MM.1S (cell line): ENCODE measurements at regions not wholly inside any gene's neighbourhood (a gene's known extent, or its start where the extent isn't known, plus 50 kb on each side); places are given as distances from the start of the nearest gene placed in this dataset.

Source experiments
- EZH2 ChIP-seq: fragments of 300-600 bp; sonication (generic); optimal IDR thresholded peaks from 2 replicates; pipeline ENCODE3; 2017; ENCODE audit warnings: low read depth, mild to moderate bottlenecking, antibody characterized with exemption, low read length, mixed read lengths
- TF ChIP-seq, protein P1 (sequence below): fragments of 300-600 bp; sonication (generic); IDR thresholded peaks from 2 replicates; pipeline ENCODE4 v1.5.1; 2016; ENCODE audit warnings: antibody characterized with exemption, low read length, mixed read lengths

DNA sequence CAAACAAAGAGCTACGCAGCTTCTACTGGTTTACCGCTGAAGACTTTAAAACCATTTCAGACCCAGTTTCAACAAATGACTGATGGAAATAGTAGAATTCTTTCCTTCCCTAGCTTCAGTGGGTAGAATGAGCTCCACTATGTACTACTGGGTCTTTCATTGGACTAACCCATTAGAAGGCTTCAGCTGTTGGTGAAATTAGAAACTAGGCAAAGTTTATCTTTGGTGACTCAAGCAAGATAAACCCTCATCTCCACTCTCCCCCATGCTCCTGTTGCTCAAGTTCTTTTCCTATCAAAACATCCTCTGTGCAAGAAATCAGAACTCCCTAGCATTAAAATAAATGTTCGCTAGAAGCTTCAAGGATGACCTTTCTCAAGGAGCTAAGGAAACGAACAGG, 159.2 kb downstream of the PAWR start:
- TF ChIP-seq EZH2 = no peak
- TF ChIP-seq, protein P1, sequence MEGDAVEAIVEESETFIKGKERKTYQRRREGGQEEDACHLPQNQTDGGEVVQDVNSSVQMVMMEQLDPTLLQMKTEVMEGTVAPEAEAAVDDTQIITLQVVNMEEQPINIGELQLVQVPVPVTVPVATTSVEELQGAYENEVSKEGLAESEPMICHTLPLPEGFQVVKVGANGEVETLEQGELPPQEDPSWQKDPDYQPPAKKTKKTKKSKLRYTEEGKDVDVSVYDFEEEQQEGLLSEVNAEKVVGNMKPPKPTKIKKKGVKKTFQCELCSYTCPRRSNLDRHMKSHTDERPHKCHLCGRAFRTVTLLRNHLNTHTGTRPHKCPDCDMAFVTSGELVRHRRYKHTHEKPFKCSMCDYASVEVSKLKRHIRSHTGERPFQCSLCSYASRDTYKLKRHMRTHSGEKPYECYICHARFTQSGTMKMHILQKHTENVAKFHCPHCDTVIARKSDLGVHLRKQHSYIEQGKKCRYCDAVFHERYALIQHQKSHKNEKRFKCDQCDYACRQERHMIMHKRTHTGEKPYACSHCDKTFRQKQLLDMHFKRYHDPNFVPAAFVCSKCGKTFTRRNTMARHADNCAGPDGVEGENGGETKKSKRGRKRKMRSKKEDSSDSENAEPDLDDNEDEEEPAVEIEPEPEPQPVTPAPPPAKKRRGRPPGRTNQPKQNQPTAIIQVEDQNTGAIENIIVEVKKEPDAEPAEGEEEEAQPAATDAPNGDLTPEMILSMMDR = no peak
